NCI-H2196 (cell line): ENCODE measurements at regions not wholly inside any gene's neighbourhood (a gene's known extent, or its start where the extent isn't known, plus 50 kb on each side); places are given as distances from the start of the nearest gene placed in this dataset.
"Not testable (repeated sequence)": the region's sequence is repeated elsewhere in the genome, so short reads cannot be mapped to it uniquely, and the experiment has no call there.

ENCODE experiments used
- DNase-seq: peaks from one replicate; lab custom pipeline; 2025; ENCODE audit not compliant: unreplicated experiment; lab: John Stamatoyannopoulos, UW

GRCh38 chr3:159748425-159748824 lies 240.2 kb upstream of the IL12A start:
- no peak for DNase-seq

GRCh38 chr3:159749406-159749805 lies 239.2 kb upstream of the IL12A start:
- no peak for DNase-seq

GRCh38 chr3:159751146-159751545 lies 237.5 kb upstream of the IL12A start:
- no peak for DNase-seq

DNA sequence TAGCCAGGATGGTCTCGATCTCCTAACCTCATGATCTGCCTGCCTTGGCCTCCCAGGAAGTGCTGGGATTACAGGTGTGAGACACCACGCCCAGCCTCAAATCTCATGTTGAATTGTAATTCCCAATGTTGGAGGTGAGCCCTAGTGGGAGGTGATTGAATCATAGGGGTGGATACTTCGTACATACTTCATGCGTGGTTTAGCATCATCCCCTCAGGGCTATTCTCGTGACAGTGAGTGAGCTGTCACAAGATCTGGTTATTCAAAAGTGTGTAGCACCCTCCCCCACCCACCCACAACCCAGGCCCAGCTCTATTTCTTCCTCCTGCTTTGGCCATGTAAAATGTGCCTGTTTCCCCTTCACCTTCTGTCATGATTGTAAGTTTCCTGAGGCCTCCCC lies 236.9 kb upstream of the IL12A start:
- DNase-seq = no peak

DNA sequence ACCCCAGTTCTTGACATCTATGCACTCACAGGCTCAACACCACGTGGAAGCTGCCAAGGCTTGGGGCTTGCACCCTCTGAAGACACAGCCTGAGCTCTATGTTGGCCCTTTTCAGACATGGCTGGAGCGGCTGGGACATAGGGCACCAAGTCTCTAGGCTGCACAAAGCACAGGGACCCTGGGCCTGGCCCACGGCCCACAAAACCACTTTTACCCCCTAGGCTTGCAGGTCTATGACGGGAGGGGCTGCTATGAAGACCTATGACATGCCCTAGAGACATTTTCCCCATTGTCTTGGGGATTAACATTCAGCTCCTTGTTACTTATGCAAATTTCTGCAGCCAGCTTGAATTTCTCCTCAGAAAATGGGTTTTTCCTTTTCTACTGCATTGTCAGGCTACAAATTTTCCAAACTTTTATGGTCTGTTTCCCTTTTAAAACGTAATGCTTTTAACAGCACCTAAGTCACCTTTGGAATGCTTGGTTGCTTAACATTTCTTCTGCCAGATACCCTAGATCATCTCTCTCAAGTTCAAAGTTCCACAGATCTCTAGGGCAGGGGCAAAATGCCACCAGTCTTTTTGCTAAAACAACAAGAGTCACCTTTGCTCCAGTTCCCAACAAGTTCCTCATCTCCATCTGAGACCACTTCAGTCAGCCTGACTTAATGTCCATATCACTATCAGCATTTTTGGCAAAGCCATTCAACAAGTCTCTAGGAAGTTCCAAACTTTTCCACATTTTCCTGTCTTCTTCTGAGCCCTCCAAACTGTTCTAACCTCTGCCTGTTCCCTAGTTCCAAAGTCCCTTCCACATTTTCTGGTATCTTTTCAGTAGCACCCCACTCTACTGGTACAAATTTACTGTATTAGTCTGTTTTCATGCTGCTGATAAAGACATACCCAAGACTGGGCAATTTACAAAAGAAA lies 232.1 kb upstream of the IL12A start:
- DNase-seq = not testable (repeated sequence)

- no peak for DNase-seq
These were observed 231.1 kb upstream of the IL12A start for GRCh38 chr3:159757341-159758060.

DNA sequence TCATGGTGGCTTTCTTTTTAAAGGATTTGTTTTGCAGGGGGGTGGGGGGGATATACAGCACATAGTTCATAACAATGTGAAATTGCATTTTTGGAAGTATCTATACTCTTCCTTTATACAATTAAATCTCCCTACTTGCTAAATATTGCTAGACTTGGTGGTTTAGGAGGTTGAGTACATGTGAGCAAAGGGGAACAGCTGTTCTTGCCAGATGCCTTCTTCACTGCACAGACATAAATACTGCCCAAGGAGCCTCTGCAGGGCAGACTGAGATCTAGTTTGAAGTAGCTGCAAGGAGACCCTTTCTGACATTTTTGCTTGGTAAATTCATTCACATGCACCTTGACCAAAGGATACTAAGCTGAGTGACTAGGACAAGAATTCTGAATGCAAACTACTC lies 228.6 kb upstream of the IL12A start:
- no peak for DNase-seq

GRCh38 chr3:159761369-159761768 lies 227.3 kb upstream of the IL12A start:
- DNase-seq = peak; percentile 42

- DNase-seq = no peak
These were observed 226.6 kb upstream of the IL12A start for GRCh38 chr3:159761848-159762635.

GRCh38 chr3:159763011-159763601 lies 225.5 kb upstream of the IL12A start:
- peak; percentile 73 for DNase-seq

GRCh38 chr3:159763602-159764489 lies 224.8 kb upstream of the IL12A start:
- peak; percentile 92 for DNase-seq

DNA sequence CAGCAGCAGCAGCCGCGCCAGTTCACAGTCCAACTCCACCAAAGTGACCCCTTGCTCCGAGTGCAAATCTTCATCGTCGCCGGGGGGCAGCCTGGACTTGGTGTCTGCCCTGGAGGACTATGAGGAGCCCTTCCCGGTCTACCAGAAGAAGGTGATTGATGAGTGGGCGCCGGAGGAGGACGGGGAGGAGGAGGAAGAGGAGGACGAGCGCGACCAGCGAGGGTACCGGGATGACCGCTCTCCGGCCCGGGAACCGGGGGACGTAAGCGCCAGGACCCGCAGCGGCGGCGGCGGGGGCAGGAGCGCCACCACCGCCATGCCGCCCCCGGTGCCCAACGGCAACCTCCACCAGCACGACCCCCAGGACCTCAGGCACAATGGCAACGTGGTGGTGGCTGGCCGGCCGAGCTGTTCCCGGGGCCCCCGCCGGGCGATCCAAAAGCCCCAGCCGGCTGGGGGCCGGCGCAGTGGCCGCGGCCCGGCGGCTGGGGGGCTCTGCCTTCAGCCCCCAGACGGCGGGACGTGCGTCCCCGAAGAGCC lies 224.1 kb upstream of the IL12A start:
- no peak for DNase-seq

- DNase-seq = peak; percentile 70
These were observed 223.4 kb upstream of the IL12A start for GRCh38 chr3:159765030-159765859.

- DNase-seq = no peak
These were observed 222.8 kb upstream of the IL12A start for GRCh38 chr3:159765860-159766294.

- DNase-seq = peak; percentile 33
These were observed 222.0 kb upstream of the IL12A start for GRCh38 chr3:159766563-159767185.

DNA sequence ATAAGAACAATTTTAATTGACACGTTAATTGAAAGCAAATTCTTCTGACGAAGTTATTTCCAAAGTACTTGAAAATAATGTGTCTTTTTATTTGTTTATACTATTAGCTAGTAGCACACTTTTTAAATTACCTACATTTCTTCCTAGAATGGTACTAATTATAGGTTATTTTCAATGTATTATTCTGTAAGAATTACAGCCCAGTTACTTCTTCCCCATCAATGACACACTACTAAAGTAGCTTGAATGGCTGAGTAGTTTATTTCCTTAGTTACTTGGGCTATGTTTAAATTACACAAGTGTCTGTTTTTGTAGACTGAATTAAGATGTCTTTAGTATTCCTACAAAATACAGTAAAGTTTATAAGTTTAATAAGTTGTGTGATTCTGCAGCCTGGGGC lies 217.6 kb upstream of the IL12A start:
- DNase-seq = no peak

GRCh38 chr3:159771865-159772611 lies 216.6 kb upstream of the IL12A start:
- DNase-seq = no peak

DNA sequence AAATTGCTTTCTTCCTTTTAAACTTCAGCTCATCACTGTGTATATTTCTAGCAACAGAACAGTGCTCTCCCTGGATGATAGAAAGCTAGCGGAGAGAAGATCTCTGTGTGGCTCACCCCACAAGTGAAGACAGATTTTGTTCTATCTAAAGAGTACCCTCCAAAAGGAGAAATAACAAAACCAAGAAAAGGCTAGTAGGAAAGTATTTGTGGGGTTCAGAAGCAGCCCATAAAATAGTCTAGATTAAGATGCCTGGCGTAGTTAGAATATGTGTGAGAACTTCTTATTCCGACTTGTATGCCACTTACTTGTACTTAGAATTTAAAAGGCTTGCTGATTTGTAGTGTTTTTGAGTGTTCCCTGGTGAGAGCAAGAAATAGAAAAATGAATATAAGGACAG lies 214.9 kb upstream of the IL12A start:
- DNase-seq = no peak
